SK-N-SH treated with all-trans-retinoic acid at 6 μM for 48 hours (cell line): ENCODE measurements at regions not wholly inside any gene's neighbourhood (a gene's known extent, or its start where the extent isn't known, plus 50 kb on each side); places are given as distances from the start of the nearest gene placed in this dataset.

Source experiments
- ATAC-seq: fragments of 200-7000 bp; cut with Tn5 transposase; 3 replicates; pipeline ENCODE4 v1.9.1; 2020; ENCODE audit warnings: mild to moderate bottlenecking, moderate library complexity
- ARNTL ChIP-seq: fragments of 450-650 bp; formaldehyde crosslinking; IDR thresholded peaks from 2 replicates; pipeline ENCODE4 v1.5.0; 2020; ENCODE audit warnings: low read depth, mild to moderate bottlenecking, moderate library complexity, borderline replicate concordance
- BACH2 ChIP-seq: fragments of 250-450 bp; sonication (Bioruptor Pico); IDR thresholded peaks from 2 replicates; pipeline ENCODE4 v1.9.0; 2021; ENCODE audit warnings: mild to moderate bottlenecking, borderline replicate concordance
- ESRRG ChIP-seq: fragments of 250-450 bp; sonication (Bioruptor Pico); IDR thresholded peaks from 2 replicates; pipeline ENCODE4 v1.6.1; 2021; ENCODE audit warnings: mild to moderate bottlenecking
- GLIS3 ChIP-seq: fragments of 250-450 bp; sonication (Bioruptor Pico); IDR thresholded peaks from 2 replicates; pipeline ENCODE4 v1.5.0; 2020; ENCODE audit warnings: mild to moderate bottlenecking, moderate library complexity
- ISL1 ChIP-seq: fragments of 250-450 bp; sonication (Bioruptor Pico); IDR thresholded peaks from 2 replicates; pipeline ENCODE4 v2.1.2; 2022; ENCODE audit warnings: mild to moderate bottlenecking, moderate library complexity
- OSR1 ChIP-seq: fragments of 250-450 bp; sonication (Bioruptor Pico); IDR thresholded peaks from 2 replicates; pipeline ENCODE4 v1.8.0; 2022; ENCODE audit warnings: moderate library complexity, mild to moderate bottlenecking, inconsistent platforms
- PPARA ChIP-seq: fragments of 250-450 bp; sonication (Bioruptor Pico); IDR thresholded peaks from 2 replicates; pipeline ENCODE4 v1.5.0; 2020; ENCODE audit warnings: mild to moderate bottlenecking, borderline replicate concordance
- SNAI2 ChIP-seq: fragments of 250-450 bp; sonication (Bioruptor Pico); IDR thresholded peaks from 2 replicates; pipeline ENCODE4 v1.5.0; 2020; ENCODE audit warnings: mild to moderate bottlenecking, moderate library complexity
- TCF4 ChIP-seq: fragments of 250-450 bp; sonication (Bioruptor Pico); IDR thresholded peaks from 2 replicates; pipeline ENCODE4 v1.8.0; 2021; ENCODE audit warnings: mild to moderate bottlenecking, moderate library complexity, borderline replicate concordance
- TOX ChIP-seq: fragments of 250-450 bp; sonication (Bioruptor Pico); IDR thresholded peaks from 2 replicates; pipeline ENCODE4 v1.8.0; 2021; ENCODE audit warnings: mild to moderate bottlenecking, moderate library complexity, borderline replicate concordance
- ZFP3 ChIP-seq: fragments of 250-450 bp; sonication (Bioruptor Pico); IDR thresholded peaks from 2 replicates; pipeline ENCODE4 v1.5.0; 2020; ENCODE audit warnings: mild to moderate bottlenecking, moderate library complexity
- ZFP30 ChIP-seq: fragments of 450-650 bp; formaldehyde crosslinking; IDR thresholded peaks from 2 replicates; pipeline ENCODE4 v1.5.0; 2022; ENCODE audit warnings: mild to moderate bottlenecking, moderate library complexity
- ZNF565 ChIP-seq: fragments of 450-650 bp; formaldehyde crosslinking; conservative IDR thresholded peaks from 2 replicates; pipeline ENCODE4 v1.5.0; 2020; ENCODE audit warnings: low read depth, mild to moderate bottlenecking, moderate library complexity
- ZNF70 ChIP-seq: fragments of 450-650 bp; formaldehyde crosslinking; IDR thresholded peaks from 2 replicates; pipeline ENCODE4 v1.5.0; 2020; ENCODE audit warnings: mild to moderate bottlenecking, moderate library complexity
- ZNF8 ChIP-seq: fragments of 450-650 bp; formaldehyde crosslinking; IDR thresholded peaks from 2 replicates; pipeline ENCODE4 v1.5.0; 2020; ENCODE audit warnings: mild to moderate bottlenecking, moderate library complexity
- TF ChIP-seq, protein P1 (sequence below): fragments of 250-450 bp; sonication (Bioruptor Pico); IDR thresholded peaks from 2 replicates; pipeline ENCODE4 v1.5.1; 2020; ENCODE audit warnings: low read depth, mild to moderate bottlenecking, moderate library complexity
- TF ChIP-seq, protein P2 (sequence below): fragments of 250-450 bp; sonication (Bioruptor Pico); IDR thresholded peaks from 2 replicates; pipeline ENCODE4 v1.8.0; 2021; ENCODE audit warnings: low read depth, mild to moderate bottlenecking, moderate library complexity, borderline replicate concordance
- TF ChIP-seq, protein P3 (sequence below): fragments of 250-450 bp; sonication (Bioruptor Pico); IDR thresholded peaks from 2 replicates; pipeline ENCODE4 v1.5.0; 2020; ENCODE audit warnings: mild to moderate bottlenecking, moderate library complexity

DNA sequence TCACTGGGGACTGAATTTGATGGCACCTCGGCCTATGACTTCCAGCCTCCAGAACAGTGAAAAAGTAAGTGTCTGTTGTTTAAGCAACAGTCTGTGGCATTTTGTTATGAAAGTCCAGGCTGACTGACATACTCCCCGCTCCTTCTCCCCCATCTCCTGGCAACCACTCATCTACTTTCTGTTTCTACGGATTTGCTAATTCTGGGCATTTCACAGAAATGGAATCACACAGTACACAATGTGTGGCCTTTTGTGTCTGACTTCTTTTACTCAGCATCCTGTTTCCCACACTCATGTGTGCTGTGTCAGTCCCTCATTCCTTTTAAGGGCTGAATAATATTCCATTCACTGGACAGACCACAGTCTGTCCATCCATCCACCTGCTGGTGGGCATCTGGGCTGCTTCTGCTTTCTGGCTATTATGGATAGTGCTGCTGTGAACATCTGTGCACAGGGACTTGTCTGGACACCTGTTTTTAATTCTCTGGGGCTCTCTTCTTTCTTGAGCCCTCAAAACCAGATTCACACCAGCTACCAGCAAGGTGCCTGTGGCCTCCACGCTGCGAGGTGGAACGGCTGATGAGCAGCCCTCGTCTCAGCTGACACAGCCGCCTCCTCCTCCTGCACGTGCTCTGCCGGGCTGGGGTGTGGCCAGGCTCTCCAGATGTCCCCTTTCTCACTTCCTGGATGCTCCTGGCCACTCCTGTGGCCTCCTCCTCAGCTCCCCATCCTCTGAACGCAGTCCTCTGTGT lies 333.1 kb downstream of the CTTN start:
- no peak for TF ChIP-seq BACH2 (CRISPR knock-in tag)
- TF ChIP-seq, protein P1, sequence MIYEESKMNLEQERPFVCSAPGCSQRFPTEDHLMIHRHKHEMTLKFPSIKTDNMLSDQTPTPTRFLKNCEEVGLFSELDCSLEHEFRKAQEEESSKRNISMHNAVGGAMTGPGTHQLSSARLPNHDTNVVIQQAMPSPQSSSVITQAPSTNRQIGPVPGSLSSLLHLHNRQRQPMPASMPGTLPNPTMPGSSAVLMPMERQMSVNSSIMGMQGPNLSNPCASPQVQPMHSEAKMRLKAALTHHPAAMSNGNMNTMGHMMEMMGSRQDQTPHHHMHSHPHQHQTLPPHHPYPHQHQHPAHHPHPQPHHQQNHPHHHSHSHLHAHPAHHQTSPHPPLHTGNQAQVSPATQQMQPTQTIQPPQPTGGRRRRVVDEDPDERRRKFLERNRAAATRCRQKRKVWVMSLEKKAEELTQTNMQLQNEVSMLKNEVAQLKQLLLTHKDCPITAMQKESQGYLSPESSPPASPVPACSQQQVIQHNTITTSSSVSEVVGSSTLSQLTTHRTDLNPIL, result no peak
- TF ChIP-seq TCF4 (CRISPR knock-in tag), result no peak
- TF ChIP-seq ZNF8, result peak; percentile 41; the same call in 1 of the 2 replicates
- ATAC-seq, result no peak

DNA sequence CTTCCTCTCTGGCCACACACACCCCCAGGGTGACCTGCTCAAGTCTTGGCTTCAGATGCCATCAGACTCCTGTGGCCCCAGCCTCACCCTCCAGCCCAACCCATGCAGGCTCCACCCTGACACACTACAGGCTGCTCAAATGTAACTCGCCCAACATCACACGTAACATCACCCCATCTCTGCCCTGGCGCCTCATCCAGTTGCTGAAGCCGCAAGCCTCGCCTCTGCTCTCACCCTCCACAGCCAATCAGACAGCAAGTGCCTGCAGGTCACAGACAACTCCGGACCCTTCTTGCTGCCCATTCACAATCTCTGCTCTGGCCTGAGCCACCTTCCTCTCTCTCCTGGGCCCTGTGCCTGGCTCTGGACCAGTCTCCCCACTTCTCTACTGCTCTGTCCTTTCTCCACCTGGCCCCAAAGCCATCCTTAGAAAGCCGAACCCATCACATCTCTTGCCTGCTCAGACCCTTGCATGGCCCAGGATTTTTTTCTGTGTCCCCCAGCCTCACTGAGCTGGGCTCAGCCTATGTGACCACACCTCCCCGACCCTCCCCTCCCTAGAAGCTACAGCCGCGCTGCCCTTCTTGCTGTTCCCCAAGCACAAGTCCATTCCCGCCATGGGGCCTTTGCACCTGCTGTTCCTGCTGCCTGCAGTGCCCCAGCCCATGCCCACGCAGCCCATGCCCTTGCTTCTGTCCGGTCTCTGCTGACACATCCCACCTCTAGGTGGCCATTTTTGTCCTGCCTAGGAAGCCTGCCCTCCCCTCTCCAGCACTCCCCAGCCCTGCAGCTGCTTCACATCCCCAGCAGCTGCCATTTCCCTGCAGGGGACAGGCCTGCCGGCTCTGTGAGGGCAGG lies 333.9 kb downstream of the CTTN start:
- TF ChIP-seq, protein P2, sequence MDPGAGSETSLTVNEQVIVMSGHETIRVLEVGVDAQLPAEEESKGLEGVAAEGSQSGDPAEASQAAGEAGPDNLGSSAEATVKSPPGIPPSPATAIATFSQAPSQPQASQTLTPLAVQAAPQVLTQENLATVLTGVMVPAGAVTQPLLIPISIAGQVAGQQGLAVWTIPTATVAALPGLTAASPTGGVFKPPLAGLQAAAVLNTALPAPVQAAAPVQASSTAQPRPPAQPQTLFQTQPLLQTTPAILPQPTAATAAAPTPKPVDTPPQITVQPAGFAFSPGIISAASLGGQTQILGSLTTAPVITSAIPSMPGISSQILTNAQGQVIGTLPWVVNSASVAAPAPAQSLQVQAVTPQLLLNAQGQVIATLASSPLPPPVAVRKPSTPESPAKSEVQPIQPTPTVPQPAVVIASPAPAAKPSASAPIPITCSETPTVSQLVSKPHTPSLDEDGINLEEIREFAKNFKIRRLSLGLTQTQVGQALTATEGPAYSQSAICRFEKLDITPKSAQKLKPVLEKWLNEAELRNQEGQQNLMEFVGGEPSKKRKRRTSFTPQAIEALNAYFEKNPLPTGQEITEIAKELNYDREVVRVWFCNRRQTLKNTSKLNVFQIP (CRISPR knock-in tag), result no peak
- TF ChIP-seq TCF4 (CRISPR knock-in tag) (no peak), ISL1 (CRISPR knock-in tag) (no peak), ARNTL (no peak), PPARA (CRISPR knock-in tag) (no peak), ZFP3 (CRISPR knock-in tag) (no peak), ZNF8 (no peak), ZFP30 (CRISPR knock-in tag) (no peak), ZNF565 (CRISPR knock-in tag) (no peak), BACH2 (CRISPR knock-in tag) (no peak), OSR1 (CRISPR knock-in tag) (no peak), ZNF70 (CRISPR knock-in tag) (no peak), TOX (CRISPR knock-in tag) (no peak), GLIS3 (CRISPR knock-in tag) (no peak), SNAI2 (CRISPR knock-in tag) (no peak), ESRRG (CRISPR knock-in tag) (no peak)
- TF ChIP-seq, protein P3, sequence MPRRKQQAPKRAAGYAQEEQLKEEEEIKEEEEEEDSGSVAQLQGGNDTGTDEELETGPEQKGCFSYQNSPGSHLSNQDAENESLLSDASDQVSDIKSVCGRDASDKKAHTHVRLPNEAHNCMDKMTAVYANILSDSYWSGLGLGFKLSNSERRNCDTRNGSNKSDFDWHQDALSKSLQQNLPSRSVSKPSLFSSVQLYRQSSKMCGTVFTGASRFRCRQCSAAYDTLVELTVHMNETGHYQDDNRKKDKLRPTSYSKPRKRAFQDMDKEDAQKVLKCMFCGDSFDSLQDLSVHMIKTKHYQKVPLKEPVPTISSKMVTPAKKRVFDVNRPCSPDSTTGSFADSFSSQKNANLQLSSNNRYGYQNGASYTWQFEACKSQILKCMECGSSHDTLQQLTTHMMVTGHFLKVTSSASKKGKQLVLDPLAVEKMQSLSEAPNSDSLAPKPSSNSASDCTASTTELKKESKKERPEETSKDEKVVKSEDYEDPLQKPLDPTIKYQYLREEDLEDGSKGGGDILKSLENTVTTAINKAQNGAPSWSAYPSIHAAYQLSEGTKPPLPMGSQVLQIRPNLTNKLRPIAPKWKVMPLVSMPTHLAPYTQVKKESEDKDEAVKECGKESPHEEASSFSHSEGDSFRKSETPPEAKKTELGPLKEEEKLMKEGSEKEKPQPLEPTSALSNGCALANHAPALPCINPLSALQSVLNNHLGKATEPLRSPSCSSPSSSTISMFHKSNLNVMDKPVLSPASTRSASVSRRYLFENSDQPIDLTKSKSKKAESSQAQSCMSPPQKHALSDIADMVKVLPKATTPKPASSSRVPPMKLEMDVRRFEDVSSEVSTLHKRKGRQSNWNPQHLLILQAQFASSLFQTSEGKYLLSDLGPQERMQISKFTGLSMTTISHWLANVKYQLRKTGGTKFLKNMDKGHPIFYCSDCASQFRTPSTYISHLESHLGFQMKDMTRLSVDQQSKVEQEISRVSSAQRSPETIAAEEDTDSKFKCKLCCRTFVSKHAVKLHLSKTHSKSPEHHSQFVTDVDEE (CRISPR knock-in tag), result no peak
- TF ChIP-seq, protein P1, result no peak
- ATAC-seq, result no peak

DNA sequence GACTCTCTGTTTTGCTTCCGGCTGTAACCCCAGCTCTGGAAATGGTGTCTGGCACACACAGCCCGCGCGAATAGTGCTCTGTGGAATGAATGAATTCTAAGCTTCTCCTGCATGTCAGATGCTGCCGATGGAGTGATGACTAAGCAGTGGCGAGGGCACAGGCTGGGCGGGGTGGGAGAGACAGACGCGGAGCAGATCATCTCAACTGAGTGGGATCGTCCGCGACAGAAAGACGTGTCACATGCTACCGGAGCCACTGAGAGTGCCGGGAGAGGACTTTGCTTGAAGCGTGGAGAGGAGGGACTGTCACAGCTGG lies 334.5 kb downstream of the CTTN start:
- peak; percentile 68; the same call in 1 of the 2 replicates for TF ChIP-seq ZFP3 (CRISPR knock-in tag)
- no peak for TF ChIP-seq ISL1 (CRISPR knock-in tag)
- ATAC-seq, result no peak
